ENCODE measurements at regions not wholly inside any gene's neighbourhood (a gene's known extent, or its start where the extent isn't known, plus 50 kb on each side); places are given as distances from the start of the nearest gene placed in this dataset.

DNA sequence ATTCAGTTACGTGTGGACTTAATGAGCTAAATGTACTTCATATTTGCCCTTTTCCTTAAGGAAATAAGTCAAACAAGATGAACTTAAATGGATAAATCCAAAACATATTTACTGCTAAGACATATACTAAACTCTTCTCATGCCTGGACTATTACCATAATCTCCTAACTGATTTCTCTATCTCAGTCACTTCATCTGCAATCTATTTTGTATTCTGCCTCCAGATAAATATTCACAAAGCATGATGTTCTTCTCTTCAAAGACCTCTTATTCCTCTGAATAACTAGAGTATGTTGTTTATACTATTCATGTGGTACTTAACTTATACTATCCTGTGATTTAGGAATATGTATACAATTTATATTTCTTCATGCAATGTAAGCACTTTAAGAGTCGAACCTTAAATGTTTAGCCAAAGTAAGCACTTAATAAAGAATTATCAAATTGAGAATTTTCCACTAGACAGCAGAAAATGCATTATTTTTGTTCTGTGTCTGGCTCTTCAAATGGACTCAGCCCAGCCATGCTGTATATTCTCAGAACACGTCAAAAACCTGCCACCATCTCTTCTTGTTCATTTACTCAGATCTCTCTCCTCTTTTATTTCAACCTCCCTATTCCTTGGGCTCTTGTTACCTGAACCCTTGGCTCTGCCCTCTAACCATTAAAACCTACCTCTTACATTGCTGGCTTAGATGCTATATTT lies 79.9 kb upstream of the ARHGAP28 start:
- H3K27me3 ChIP-seq = no peaks in the 10 kb centered on the region
- DNase-seq (ENCODE audit: low spot score) = no peak
- H3K4me3 ChIP-seq = no peak overlapping the region
- H3K36me3 ChIP-seq = no peaks in the 10 kb centered on the region
- H3K27ac ChIP-seq = no peak overlapping the region
- TF ChIP-seq CTCF (IDR thresholded peaks at IDR 0.05) = no peak
- no peaks in the 10 kb centered on the region for H3K9me3 ChIP-seq
- no peaks in the 10 kb centered on the region for H3K4me1 ChIP-seq

- no peaks in the 10 kb centered on the region for H3K4me1 ChIP-seq
Observed at GRCh38 chr18:6650127-6650507, 79.4 kb upstream of the ARHGAP28 start.

GRCh38 chr18:6650747-6651146 lies 78.8 kb upstream of the ARHGAP28 start:
- H3K4me1 ChIP-seq = no peaks in the 10 kb centered on the region
- H3K27ac ChIP-seq = no peak overlapping the region
- H3K4me3 ChIP-seq = no peak overlapping the region
- no peak for DNase-seq (ENCODE audit: low spot score)
- H3K27me3 ChIP-seq = no peaks in the 10 kb centered on the region
- TF ChIP-seq CTCF (IDR thresholded peaks at IDR 0.05) = no peak
- no peaks in the 10 kb centered on the region for H3K9me3 ChIP-seq
- H3K36me3 ChIP-seq = no peaks in the 10 kb centered on the region

More at GRCh38 chr18:6650127-6650507, 79.4 kb upstream of the ARHGAP28 start:
- no peaks in the 10 kb centered on the region for H3K27me3 ChIP-seq
- no peak for DNase-seq (ENCODE audit: low spot score)
- no peak overlapping the region for H3K27ac ChIP-seq
- H3K36me3 ChIP-seq = no peaks in the 10 kb centered on the region
- no peak for TF ChIP-seq CTCF (IDR thresholded peaks at IDR 0.05)
- H3K4me3 ChIP-seq = no peak overlapping the region
- no peaks in the 10 kb centered on the region for H3K9me3 ChIP-seq

GRCh38 chr18:6652098-6652497 lies 77.4 kb upstream of the ARHGAP28 start:
- H3K27ac ChIP-seq = no peak overlapping the region
- H3K9me3 ChIP-seq = no peaks in the 10 kb centered on the region
- H3K4me1 ChIP-seq = no peaks in the 10 kb centered on the region
- TF ChIP-seq CTCF (IDR thresholded peaks at IDR 0.05) = no peak
- no peaks in the 10 kb centered on the region for H3K27me3 ChIP-seq
- H3K36me3 ChIP-seq = no peaks in the 10 kb centered on the region
- DNase-seq (ENCODE audit: low spot score) = no peak
- no peak overlapping the region for H3K4me3 ChIP-seq

DNA sequence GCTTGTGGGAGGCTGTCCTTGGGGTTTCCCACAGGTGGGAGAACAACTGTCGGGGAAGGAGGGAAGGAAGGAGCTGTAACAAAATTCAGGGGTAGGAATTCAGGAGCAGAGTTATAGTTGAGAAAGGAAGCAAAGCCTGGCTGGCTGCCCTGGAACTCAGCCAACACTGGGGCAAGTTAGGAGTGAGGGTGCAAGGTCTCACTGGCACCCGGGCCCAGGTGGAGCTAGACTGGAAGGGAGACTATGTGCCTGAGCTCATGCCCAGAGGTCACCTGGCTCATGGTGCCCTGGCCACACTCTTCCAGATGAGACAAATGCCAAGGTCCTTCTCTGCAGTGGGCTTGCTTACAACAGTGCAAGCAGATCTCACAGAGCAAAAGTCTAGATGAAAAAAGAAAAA lies 75.6 kb upstream of the ARHGAP28 start:
- Histone ChIP-seq H3K27ac (no peak overlapping the region), H3K27me3 (no peaks in the 10 kb centered on the region), H3K36me3 (no peaks in the 10 kb centered on the region), H3K4me1 (no peaks in the 10 kb centered on the region), H3K4me3 (no peak overlapping the region), H3K9me3 (no peaks in the 10 kb centered on the region)
- no peak for TF ChIP-seq CTCF (IDR thresholded peaks at IDR 0.05)
- DNase-seq (ENCODE audit: low spot score) = no peak

All from right atrium auricular region (tissue), 2 donors.